ENCODE measurements at regions not wholly inside any gene's neighbourhood (a gene's known extent, or its start where the extent isn't known, plus 50 kb on each side); places are given as distances from the start of the nearest gene placed in this dataset.

GRCh38 chr2:75360945-75361344, 161.6 kb upstream of the TACR1 start:
- Mint-ChIP-seq H3K4me3 (no peak overlapping the region), H3K27me3 (peaks cover under 1% of the 10 kb centered on the region), H3K36me3 (ENCODE audit: low read depth) (peaks cover 5% of the 10 kb centered on the region), H3K4me1 (ENCODE audit: low read depth) (no peaks in the 10 kb centered on the region), H3K9me3 (peaks cover 18% of the 10 kb centered on the region), H3K27ac (no peak overlapping the region)
- DNase-seq = no peak

- no peaks in the 10 kb centered on the region for H3K4me1 Mint-ChIP-seq (ENCODE audit: low read depth)
- H3K36me3 Mint-ChIP-seq (ENCODE audit: low read depth) = peaks cover 9% of the 10 kb centered on the region
- H3K9me3 Mint-ChIP-seq = peaks cover 7% of the 10 kb centered on the region
- DNase-seq = no peak
- no peak overlapping the region for H3K27ac Mint-ChIP-seq
- no peak overlapping the region for H3K4me3 Mint-ChIP-seq
- H3K27me3 Mint-ChIP-seq = peaks cover 2% of the 10 kb centered on the region
Measured at GRCh38 chr2:75356865-75357264, 157.5 kb upstream of the TACR1 start.

- Mint-ChIP-seq H3K27ac (no peak overlapping the region), H3K27me3 (peaks cover 2% of the 10 kb centered on the region), H3K4me3 (no peak overlapping the region), H3K4me1 (ENCODE audit: low read depth) (no peaks in the 10 kb centered on the region), H3K9me3 (peaks cover 14% of the 10 kb centered on the region), H3K36me3 (ENCODE audit: low read depth) (peaks cover 4% of the 10 kb centered on the region)
- DNase-seq = no peak
Measured at GRCh38 chr2:75353131-75353530, 153.8 kb upstream of the TACR1 start.

GRCh38 chr2:75348307-75348706, 149.0 kb upstream of the TACR1 start:
- Mint-ChIP-seq H3K4me3 (no peak overlapping the region), H3K36me3 (ENCODE audit: low read depth) (no peaks in the 10 kb centered on the region), H3K27me3 (no peaks in the 10 kb centered on the region), H3K4me1 (ENCODE audit: low read depth) (no peaks in the 10 kb centered on the region), H3K9me3 (peaks cover 13% of the 10 kb centered on the region), H3K27ac (no peak overlapping the region)
- DNase-seq = no peak

GRCh38 chr2:75344146-75344545, 144.8 kb upstream of the TACR1 start:
- no peak overlapping the region for H3K27ac Mint-ChIP-seq
- H3K9me3 Mint-ChIP-seq = no peaks in the 10 kb centered on the region
- no peaks in the 10 kb centered on the region for H3K36me3 Mint-ChIP-seq (ENCODE audit: low read depth)
- no peaks in the 10 kb centered on the region for H3K27me3 Mint-ChIP-seq
- no peaks in the 10 kb centered on the region for H3K4me1 Mint-ChIP-seq (ENCODE audit: low read depth)
- H3K4me3 Mint-ChIP-seq = no peak overlapping the region
- no peak for DNase-seq

GRCh38 chr2:75342504-75343175, 143.3 kb upstream of the TACR1 start:
- no peaks in the 10 kb centered on the region for H3K4me1 Mint-ChIP-seq (ENCODE audit: low read depth)
- H3K9me3 Mint-ChIP-seq = no peaks in the 10 kb centered on the region
- no peak for DNase-seq
- no peak overlapping the region for H3K27ac Mint-ChIP-seq
- H3K27me3 Mint-ChIP-seq = no peaks in the 10 kb centered on the region
- no peak overlapping the region for H3K4me3 Mint-ChIP-seq
- H3K36me3 Mint-ChIP-seq (ENCODE audit: low read depth) = no peaks in the 10 kb centered on the region

GRCh38 chr2:75340560-75340959, 141.2 kb upstream of the TACR1 start:
- no peaks in the 10 kb centered on the region for H3K27me3 Mint-ChIP-seq
- no peak for DNase-seq
- no peaks in the 10 kb centered on the region for H3K9me3 Mint-ChIP-seq
- no peaks in the 10 kb centered on the region for H3K36me3 Mint-ChIP-seq (ENCODE audit: low read depth)
- no peak overlapping the region for H3K4me3 Mint-ChIP-seq
- H3K27ac Mint-ChIP-seq = no peak overlapping the region
- H3K4me1 Mint-ChIP-seq (ENCODE audit: low read depth) = no peaks in the 10 kb centered on the region

- H3K27ac Mint-ChIP-seq = no peak overlapping the region
- no peaks in the 10 kb centered on the region for H3K27me3 Mint-ChIP-seq
- H3K4me3 Mint-ChIP-seq = no peak overlapping the region
- H3K4me1 Mint-ChIP-seq (ENCODE audit: low read depth) = no peaks in the 10 kb centered on the region
- no peaks in the 10 kb centered on the region for H3K9me3 Mint-ChIP-seq
- DNase-seq = no peak
- H3K36me3 Mint-ChIP-seq (ENCODE audit: low read depth) = no peaks in the 10 kb centered on the region
Measured at GRCh38 chr2:75338461-75338860, 139.1 kb upstream of the TACR1 start.

- H3K4me1 Mint-ChIP-seq (ENCODE audit: low read depth) = no peaks in the 10 kb centered on the region
- no peak for DNase-seq
- no peaks in the 10 kb centered on the region for H3K36me3 Mint-ChIP-seq (ENCODE audit: low read depth)
- H3K27ac Mint-ChIP-seq = no peak overlapping the region
- no peaks in the 10 kb centered on the region for H3K9me3 Mint-ChIP-seq
- H3K4me3 Mint-ChIP-seq = no peak overlapping the region
- no peaks in the 10 kb centered on the region for H3K27me3 Mint-ChIP-seq
Measured at GRCh38 chr2:75337619-75338018, 138.3 kb upstream of the TACR1 start.

GRCh38 chr2:75337016-75337415, 137.7 kb upstream of the TACR1 start:
- Mint-ChIP-seq H3K4me1 (ENCODE audit: low read depth) (no peaks in the 10 kb centered on the region), H3K27ac (no peak overlapping the region), H3K9me3 (no peaks in the 10 kb centered on the region), H3K27me3 (no peaks in the 10 kb centered on the region), H3K4me3 (no peak overlapping the region), H3K36me3 (ENCODE audit: low read depth) (no peaks in the 10 kb centered on the region)
- DNase-seq = no peak

GRCh38 chr2:75336451-75336850, 137.1 kb upstream of the TACR1 start:
- Mint-ChIP-seq H3K4me1 (ENCODE audit: low read depth) (no peaks in the 10 kb centered on the region), H3K9me3 (no peaks in the 10 kb centered on the region), H3K4me3 (no peak overlapping the region), H3K36me3 (ENCODE audit: low read depth) (no peaks in the 10 kb centered on the region), H3K27ac (no peak overlapping the region), H3K27me3 (no peaks in the 10 kb centered on the region)
- DNase-seq = no peak

GRCh38 chr2:75334076-75334475, 134.8 kb upstream of the TACR1 start:
- no peak overlapping the region for H3K27ac Mint-ChIP-seq
- no peak overlapping the region for H3K4me3 Mint-ChIP-seq
- no peaks in the 10 kb centered on the region for H3K36me3 Mint-ChIP-seq (ENCODE audit: low read depth)
- H3K9me3 Mint-ChIP-seq = no peaks in the 10 kb centered on the region
- no peaks in the 10 kb centered on the region for H3K4me1 Mint-ChIP-seq (ENCODE audit: low read depth)
- no peaks in the 10 kb centered on the region for H3K27me3 Mint-ChIP-seq
- DNase-seq = no peak

GRCh38 chr2:75333646-75334045, 134.3 kb upstream of the TACR1 start:
- no peak for DNase-seq
- no peaks in the 10 kb centered on the region for H3K4me1 Mint-ChIP-seq (ENCODE audit: low read depth)
- no peaks in the 10 kb centered on the region for H3K36me3 Mint-ChIP-seq (ENCODE audit: low read depth)
- H3K4me3 Mint-ChIP-seq = no peak overlapping the region
- no peaks in the 10 kb centered on the region for H3K9me3 Mint-ChIP-seq
- H3K27ac Mint-ChIP-seq = no peak overlapping the region
- no peaks in the 10 kb centered on the region for H3K27me3 Mint-ChIP-seq

- H3K27me3 Mint-ChIP-seq = peaks cover 3% of the 10 kb centered on the region
- H3K4me1 Mint-ChIP-seq (ENCODE audit: low read depth) = peaks cover 2% of the 10 kb centered on the region
- no peaks in the 10 kb centered on the region for H3K36me3 Mint-ChIP-seq (ENCODE audit: low read depth)
- no peaks in the 10 kb centered on the region for H3K9me3 Mint-ChIP-seq
- H3K4me3 Mint-ChIP-seq = no peak overlapping the region
- no peak for DNase-seq
- H3K27ac Mint-ChIP-seq = no peak overlapping the region
Measured at GRCh38 chr2:75328156-75328555, 128.8 kb upstream of the TACR1 start.

- Mint-ChIP-seq H3K4me3 (no peak overlapping the region), H3K4me1 (ENCODE audit: low read depth) (peaks cover 2% of the 10 kb centered on the region), H3K27me3 (peaks cover 3% of the 10 kb centered on the region), H3K27ac (no peak overlapping the region), H3K36me3 (ENCODE audit: low read depth) (no peaks in the 10 kb centered on the region), H3K9me3 (no peaks in the 10 kb centered on the region)
- no peak for DNase-seq
Measured at GRCh38 chr2:75327334-75327733, 128.0 kb upstream of the TACR1 start.

GRCh38 chr2:75326645-75327044, 127.3 kb upstream of the TACR1 start:
- Mint-ChIP-seq H3K9me3 (no peaks in the 10 kb centered on the region), H3K27ac (no peak overlapping the region), H3K4me1 (ENCODE audit: low read depth) (peaks cover 2% of the 10 kb centered on the region), H3K36me3 (ENCODE audit: low read depth) (no peaks in the 10 kb centered on the region), H3K27me3 (peaks cover 3% of the 10 kb centered on the region), H3K4me3 (no peak overlapping the region)
- DNase-seq = no peak

Data from activated T-cell treated with anti-CD3 and anti-CD28 coated beads, Interleukin-2, amount 50 U/mL, for 24 hours (primary cell).